A549 (cell line): ENCODE measurements at regions not wholly inside any gene's neighbourhood (a gene's known extent, or its start where the extent isn't known, plus 50 kb on each side); places are given as distances from the start of the nearest gene placed in this dataset.

ENCODE experiments used
- CTCF ChIP-seq: fragments of >200 bp; sonication (Bioruptor Twin); formaldehyde crosslinking; IDR thresholded peaks from 3 replicates; pipeline ENCODE4 v1.5.1; 2016
- EP300 ChIP-seq, 2 experiments: fragments of >200 bp; sonication (Bioruptor Twin); formaldehyde crosslinking; IDR thresholded peaks; 2 replicates in 1 of 2; 3 replicates in 1 of 2; pipeline ENCODE4 v1.6.1; 2016 to 2017
- JUN ChIP-seq, 2 experiments: fragments of >200 bp; sonication (Bioruptor Twin); formaldehyde crosslinking; IDR thresholded peaks; 2 replicates in 1 of 2; 3 replicates in 1 of 2; pipeline ENCODE4 v1.6.1; 2016 to 2017
- POLR2A ChIP-seq: IDR thresholded peaks from 2 replicates; pipeline ENCODE4 v1.6.1; 2012; ENCODE audit warnings: mild to moderate bottlenecking, low read length
- RFX5 ChIP-seq: fragments of 450-650 bp; IDR thresholded peaks from 2 replicates; pipeline ENCODE4 v1.7.1; 2014; ENCODE audit warnings: antibody characterized with exemption, mild to moderate bottlenecking, moderate library complexity
- ZFP36 ChIP-seq: fragments of 450-650 bp; IDR thresholded peaks from 2 replicates; pipeline ENCODE4 v1.6.1; 2014; ENCODE audit warnings: borderline replicate concordance; ENCODE audit not compliant: partially characterized antibody

- TF ChIP-seq POLR2A (no peak), RFX5 (no peak), CTCF (no peak), EP300 (IDR thresholded peaks at IDR 0.05) (no peak), ZFP36 (no peak), JUN (IDR thresholded peaks at IDR 0.05) (no peak)
These were observed 213.7 kb upstream of the HES1 start for GRCh38 chr3:193922034-193922774.
